Neural cell (in vitro differentiated cells): ENCODE measurements at regions not wholly inside any gene's neighbourhood (a gene's known extent, or its start where the extent isn't known, plus 50 kb on each side); places are given as distances from the start of the nearest gene placed in this dataset.

Source experiments
- H2AFZ ChIP-seq: fragments of 200-600, 300-800 bp; sonication (generic), shearing (Covaris generic); 2 replicates; pipeline ENCODE4 v1.6.0; 2014; ENCODE audit warnings: low read depth, mild to moderate bottlenecking, antibody characterized with exemption, low read length, moderate library complexity
- H3F3A ChIP-seq: fragments of 200-600 bp; shearing (Covaris generic); 2 replicates; pipeline ENCODE4 v1.6.1; 2016; ENCODE audit warnings: mild to moderate bottlenecking, moderate library complexity, mixed read lengths, antibody characterized with exemption, low read length; ENCODE audit not compliant: insufficient read depth, poor library complexity, severe bottlenecking
- H3K27ac ChIP-seq: fragments of 200-600, 300-800 bp; sonication (generic), shearing (Covaris generic); 2 replicates; pipeline ENCODE4 v1.5.1; 2014; ENCODE audit warnings: mild to moderate bottlenecking, low read length, moderate library complexity
- H3K27me3 ChIP-seq: fragments of 300-800, 200-600 bp; sonication (generic), shearing (Covaris generic); 2 replicates; pipeline ENCODE4 v1.6.0; 2014; ENCODE audit warnings: mild to moderate bottlenecking, low read depth, low read length, moderate library complexity; ENCODE audit not compliant: insufficient read depth
- H3K36me3 ChIP-seq: fragments of 300-800, 200-600 bp; sonication (generic), shearing (Covaris generic); 2 replicates; pipeline ENCODE4 v1.5.1; 2014; ENCODE audit warnings: mild to moderate bottlenecking, antibody characterized with exemption, low read length, moderate library complexity; ENCODE audit not compliant: insufficient read depth
- H3K4me2 ChIP-seq: fragments of 300-800, 200-600 bp; sonication (generic), shearing (Covaris generic); 2 replicates; pipeline ENCODE4 v1.6.0; 2014; ENCODE audit warnings: mild to moderate bottlenecking, low read length
- H3K4me3 ChIP-seq: fragments of 300-800, 200-600 bp; sonication (generic), shearing (Covaris generic); 2 replicates; pipeline ENCODE4 v1.5.1; 2014; ENCODE audit warnings: mild to moderate bottlenecking, low read length, moderate library complexity
- H3K79me2 ChIP-seq: fragments of 200-600 bp; shearing (Covaris generic); replicated peaks from 2 replicates; pipeline ENCODE4 v1.6.0; 2014; ENCODE audit warnings: mild to moderate bottlenecking, low read length, moderate library complexity; ENCODE audit not compliant: insufficient read depth
- H3K9ac ChIP-seq: fragments of 300-800, 200-600 bp; sonication (generic), shearing (Covaris generic); 2 replicates; pipeline ENCODE4 v1.6.1; 2016; ENCODE audit warnings: mild to moderate bottlenecking, low read length, mixed read lengths
- H3K9me2 ChIP-seq: fragments of 200-600 bp; shearing (Covaris generic); 2 replicates; pipeline ENCODE4 v1.6.1; 2016; ENCODE audit warnings: mild to moderate bottlenecking, low read length, mixed read lengths; ENCODE audit not compliant: insufficient read depth
- H3K9me3 ChIP-seq: fragments of 200-600, 300-800 bp; sonication (generic), shearing (Covaris generic); 2 replicates; pipeline ENCODE4 v1.6.1; 2016; ENCODE audit warnings: mild to moderate bottlenecking, mixed run types, low read length, moderate library complexity, mixed read lengths
- H4K20me1 ChIP-seq: fragments of 200-600 bp; shearing (Covaris generic); 2 replicates; pipeline ENCODE4 v1.6.1; 2016; ENCODE audit warnings: mild to moderate bottlenecking, mixed run types; ENCODE audit not compliant: insufficient read depth
- EP300 ChIP-seq: fragments of 450-650 bp; conservative IDR thresholded peaks from 2 replicates; pipeline ENCODE4 v1.6.1; 2014; ENCODE audit warnings: antibody characterized with exemption, mild to moderate bottlenecking, moderate library complexity; ENCODE audit not compliant: poor library complexity, severe bottlenecking
- EZH2 ChIP-seq: fragments of 200-600, 300-800 bp; shearing (Covaris generic), sonication (generic); IDR thresholded peaks from 2 replicates; pipeline ENCODE4 v1.6.1; 2014; ENCODE audit warnings: antibody characterized with exemption, low read length, borderline replicate concordance, mild to moderate bottlenecking; ENCODE audit not compliant: insufficient read depth, poor library complexity, severe bottlenecking
- MXI1 ChIP-seq: fragments of 450-650 bp; conservative IDR thresholded peaks from 2 replicates; pipeline ENCODE4 v1.6.1; 2014; ENCODE audit warnings: antibody characterized with exemption, mild to moderate bottlenecking; ENCODE audit not compliant: poor library complexity, severe bottlenecking
- POLR2AphosphoS5 ChIP-seq: IDR thresholded peaks from 2 replicates; pipeline ENCODE4 v1.6.1; 2012
- RAD21 ChIP-seq: fragments of 450-650 bp; conservative IDR thresholded peaks from 2 replicates; pipeline ENCODE4 v1.6.1; 2014; ENCODE audit warnings: antibody characterized with exemption, mild to moderate bottlenecking, moderate library complexity
- SMC3 ChIP-seq: fragments of 450-650 bp; conservative IDR thresholded peaks from 2 replicates; pipeline ENCODE4 v1.6.1; 2014; ENCODE audit warnings: antibody characterized with exemption, mild to moderate bottlenecking, moderate library complexity; ENCODE audit not compliant: poor library complexity
- TAF1 ChIP-seq: IDR thresholded peaks from 2 replicates; pipeline ENCODE4 v1.6.1; 2012; ENCODE audit warnings: low read depth
- TF ChIP-seq, protein P1 (sequence below): fragments of 450-650 bp; IDR thresholded peaks from 2 replicates; pipeline ENCODE4 v1.5.1; 2014; ENCODE audit warnings: antibody characterized with exemption, mild to moderate bottlenecking, moderate library complexity; ENCODE audit not compliant: poor library complexity, severe bottlenecking
- TF ChIP-seq, protein P2 (sequence below): IDR thresholded peaks from 2 replicates; pipeline ENCODE4 v1.6.1; 2012; ENCODE audit warnings: borderline replicate concordance

DNA sequence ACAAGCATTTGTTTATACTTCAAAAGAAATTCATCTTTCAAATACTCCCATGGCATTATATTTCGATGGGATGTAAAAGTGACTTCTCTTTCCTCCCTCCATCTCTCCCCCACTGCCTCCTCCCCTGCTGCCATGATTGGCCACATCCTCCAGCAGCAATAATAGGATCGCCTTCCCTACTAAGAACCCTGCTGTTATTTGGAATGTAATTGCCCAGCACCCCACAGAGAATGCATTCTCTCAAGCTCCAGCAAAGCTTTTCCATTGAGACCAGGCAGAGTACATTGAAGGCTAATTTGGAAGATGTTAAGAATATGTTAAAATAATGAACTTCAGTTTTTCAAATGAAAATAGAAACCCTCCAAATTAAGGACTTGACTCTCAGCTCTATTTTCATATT is 375.4 kb upstream of the ACVR2A start:
- Histone ChIP-seq H3F3A (no peaks in the 10 kb centered on the region), H3K9me3 (no peaks in the 10 kb centered on the region), H3K36me3 (no peaks in the 10 kb centered on the region), H3K4me3 (no peak overlapping the region), H3K9me2 (no peaks in the 10 kb centered on the region), H3K4me2 (no peak overlapping the region), H3K79me2 (no peaks in the 10 kb centered on the region), H4K20me1 (no peaks in the 10 kb centered on the region), H3K9ac (no peak overlapping the region), H2AFZ (no peak overlapping the region), H3K27ac (peak overlapping the region; percentile 32), H3K27me3 (no peaks in the 10 kb centered on the region)
- TF ChIP-seq POLR2AphosphoS5 (peak; percentile 65), MXI1 (no peak), RAD21 (no peak), EP300 (no peak), TAF1 (no peak), EZH2 (no peak)
- TF ChIP-seq, protein P1, sequence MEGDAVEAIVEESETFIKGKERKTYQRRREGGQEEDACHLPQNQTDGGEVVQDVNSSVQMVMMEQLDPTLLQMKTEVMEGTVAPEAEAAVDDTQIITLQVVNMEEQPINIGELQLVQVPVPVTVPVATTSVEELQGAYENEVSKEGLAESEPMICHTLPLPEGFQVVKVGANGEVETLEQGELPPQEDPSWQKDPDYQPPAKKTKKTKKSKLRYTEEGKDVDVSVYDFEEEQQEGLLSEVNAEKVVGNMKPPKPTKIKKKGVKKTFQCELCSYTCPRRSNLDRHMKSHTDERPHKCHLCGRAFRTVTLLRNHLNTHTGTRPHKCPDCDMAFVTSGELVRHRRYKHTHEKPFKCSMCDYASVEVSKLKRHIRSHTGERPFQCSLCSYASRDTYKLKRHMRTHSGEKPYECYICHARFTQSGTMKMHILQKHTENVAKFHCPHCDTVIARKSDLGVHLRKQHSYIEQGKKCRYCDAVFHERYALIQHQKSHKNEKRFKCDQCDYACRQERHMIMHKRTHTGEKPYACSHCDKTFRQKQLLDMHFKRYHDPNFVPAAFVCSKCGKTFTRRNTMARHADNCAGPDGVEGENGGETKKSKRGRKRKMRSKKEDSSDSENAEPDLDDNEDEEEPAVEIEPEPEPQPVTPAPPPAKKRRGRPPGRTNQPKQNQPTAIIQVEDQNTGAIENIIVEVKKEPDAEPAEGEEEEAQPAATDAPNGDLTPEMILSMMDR = no peak
- TF ChIP-seq, protein P2, sequence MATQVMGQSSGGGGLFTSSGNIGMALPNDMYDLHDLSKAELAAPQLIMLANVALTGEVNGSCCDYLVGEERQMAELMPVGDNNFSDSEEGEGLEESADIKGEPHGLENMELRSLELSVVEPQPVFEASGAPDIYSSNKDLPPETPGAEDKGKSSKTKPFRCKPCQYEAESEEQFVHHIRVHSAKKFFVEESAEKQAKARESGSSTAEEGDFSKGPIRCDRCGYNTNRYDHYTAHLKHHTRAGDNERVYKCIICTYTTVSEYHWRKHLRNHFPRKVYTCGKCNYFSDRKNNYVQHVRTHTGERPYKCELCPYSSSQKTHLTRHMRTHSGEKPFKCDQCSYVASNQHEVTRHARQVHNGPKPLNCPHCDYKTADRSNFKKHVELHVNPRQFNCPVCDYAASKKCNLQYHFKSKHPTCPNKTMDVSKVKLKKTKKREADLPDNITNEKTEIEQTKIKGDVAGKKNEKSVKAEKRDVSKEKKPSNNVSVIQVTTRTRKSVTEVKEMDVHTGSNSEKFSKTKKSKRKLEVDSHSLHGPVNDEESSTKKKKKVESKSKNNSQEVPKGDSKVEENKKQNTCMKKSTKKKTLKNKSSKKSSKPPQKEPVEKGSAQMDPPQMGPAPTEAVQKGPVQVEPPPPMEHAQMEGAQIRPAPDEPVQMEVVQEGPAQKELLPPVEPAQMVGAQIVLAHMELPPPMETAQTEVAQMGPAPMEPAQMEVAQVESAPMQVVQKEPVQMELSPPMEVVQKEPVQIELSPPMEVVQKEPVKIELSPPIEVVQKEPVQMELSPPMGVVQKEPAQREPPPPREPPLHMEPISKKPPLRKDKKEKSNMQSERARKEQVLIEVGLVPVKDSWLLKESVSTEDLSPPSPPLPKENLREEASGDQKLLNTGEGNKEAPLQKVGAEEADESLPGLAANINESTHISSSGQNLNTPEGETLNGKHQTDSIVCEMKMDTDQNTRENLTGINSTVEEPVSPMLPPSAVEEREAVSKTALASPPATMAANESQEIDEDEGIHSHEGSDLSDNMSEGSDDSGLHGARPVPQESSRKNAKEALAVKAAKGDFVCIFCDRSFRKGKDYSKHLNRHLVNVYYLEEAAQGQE = no peak

DNA sequence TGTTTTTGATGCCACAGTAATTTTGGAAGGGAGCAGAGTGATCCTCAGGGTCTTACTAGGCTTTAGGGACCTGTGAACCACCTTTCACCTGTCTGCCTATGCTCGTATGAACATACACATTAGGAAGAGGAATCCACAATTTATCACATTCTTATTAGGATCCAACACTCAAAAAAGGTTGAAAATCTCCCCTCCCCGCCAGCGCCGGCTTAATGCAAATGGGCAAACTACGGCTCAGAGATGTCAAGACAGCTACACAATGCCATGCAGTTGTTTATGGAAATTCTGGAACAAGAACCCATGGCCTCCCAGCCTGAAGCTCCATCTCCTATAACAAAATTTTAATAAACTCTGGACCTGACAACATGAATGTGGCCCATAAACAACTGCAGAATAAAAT is 375.9 kb upstream of the ACVR2A start:
- H3K36me3 ChIP-seq = no peaks in the 10 kb centered on the region
- peak overlapping the region; percentile 32 for H3K27ac ChIP-seq
- no peak overlapping the region for H2AFZ ChIP-seq
- H3K9me2 ChIP-seq = no peaks in the 10 kb centered on the region
- H3K9ac ChIP-seq = no peak overlapping the region
- H3F3A ChIP-seq = no peaks in the 10 kb centered on the region
- no peak overlapping the region for H3K4me3 ChIP-seq
- H3K27me3 ChIP-seq = no peaks in the 10 kb centered on the region
- no peaks in the 10 kb centered on the region for H4K20me1 ChIP-seq
- no peak overlapping the region for H3K4me2 ChIP-seq
- no peaks in the 10 kb centered on the region for H3K79me2 ChIP-seq
- no peaks in the 10 kb centered on the region for H3K9me3 ChIP-seq
- no peak for TF ChIP-seq POLR2AphosphoS5

DNA sequence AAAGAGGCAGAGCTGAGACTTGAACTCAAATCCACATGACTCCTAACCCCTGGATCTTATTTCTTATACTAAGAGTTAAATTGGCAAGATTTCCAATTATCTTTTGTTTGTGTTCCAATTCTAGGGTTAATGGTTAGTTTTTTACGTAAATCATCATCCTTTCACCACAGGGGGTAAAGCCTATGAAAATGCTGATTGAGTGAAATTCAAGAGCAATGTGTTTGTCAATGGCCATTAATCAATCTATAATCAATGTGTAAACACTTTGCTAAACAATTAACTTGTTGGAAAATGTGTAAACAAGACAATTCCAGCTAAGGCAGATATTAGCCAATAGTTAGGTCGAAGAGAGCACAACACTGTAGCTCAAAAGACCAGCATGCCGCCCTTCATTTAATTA is 376.5 kb upstream of the ACVR2A start:
- H3K4me3 ChIP-seq = no peak overlapping the region
- H3K27ac ChIP-seq = no peak overlapping the region
- no peaks in the 10 kb centered on the region for H3K79me2 ChIP-seq
- H3K36me3 ChIP-seq = no peaks in the 10 kb centered on the region
- H3K27me3 ChIP-seq = no peaks in the 10 kb centered on the region
- no peaks in the 10 kb centered on the region for H3F3A ChIP-seq
- H3K9ac ChIP-seq = no peak overlapping the region
- no peaks in the 10 kb centered on the region for H4K20me1 ChIP-seq
- no peak for TF ChIP-seq EP300
- TF ChIP-seq MXI1 = no peak
- TF ChIP-seq TAF1 = no peak
- TF ChIP-seq SMC3 = no peak
- TF ChIP-seq, protein P2 = no peak
- no peak for TF ChIP-seq RAD21
- TF ChIP-seq EZH2 = no peak
- no peak for TF ChIP-seq POLR2AphosphoS5
- TF ChIP-seq, protein P1 = no peak
- no peak overlapping the region for H3K4me2 ChIP-seq
- H3K9me2 ChIP-seq = no peaks in the 10 kb centered on the region
- no peaks in the 10 kb centered on the region for H3K9me3 ChIP-seq
- no peak overlapping the region for H2AFZ ChIP-seq
